ENCODE measurements at regions not wholly inside any gene's neighbourhood (a gene's known extent, or its start where the extent isn't known, plus 50 kb on each side); places are given as distances from the start of the nearest gene placed in this dataset.

DNA sequence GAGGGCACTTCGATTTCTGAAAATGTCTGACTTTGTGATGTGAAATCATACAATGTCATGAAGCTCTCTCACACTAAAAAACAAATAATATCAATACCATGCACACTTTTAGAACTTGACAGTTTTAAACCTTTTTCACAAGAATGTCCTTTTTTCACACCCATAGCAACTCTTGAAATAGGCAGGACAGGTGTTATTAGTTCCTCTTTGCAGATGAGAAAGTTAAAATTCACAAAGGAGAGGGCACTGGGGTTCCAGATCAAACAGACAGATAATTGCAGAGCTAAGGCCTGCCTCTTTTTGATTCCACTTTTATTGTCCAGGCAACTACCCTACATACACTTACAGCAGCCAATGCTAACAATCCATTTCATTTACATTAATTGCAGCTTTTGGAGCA is 142.8 kb downstream of the KLF12 start:
- TF ChIP-seq, protein P1, sequence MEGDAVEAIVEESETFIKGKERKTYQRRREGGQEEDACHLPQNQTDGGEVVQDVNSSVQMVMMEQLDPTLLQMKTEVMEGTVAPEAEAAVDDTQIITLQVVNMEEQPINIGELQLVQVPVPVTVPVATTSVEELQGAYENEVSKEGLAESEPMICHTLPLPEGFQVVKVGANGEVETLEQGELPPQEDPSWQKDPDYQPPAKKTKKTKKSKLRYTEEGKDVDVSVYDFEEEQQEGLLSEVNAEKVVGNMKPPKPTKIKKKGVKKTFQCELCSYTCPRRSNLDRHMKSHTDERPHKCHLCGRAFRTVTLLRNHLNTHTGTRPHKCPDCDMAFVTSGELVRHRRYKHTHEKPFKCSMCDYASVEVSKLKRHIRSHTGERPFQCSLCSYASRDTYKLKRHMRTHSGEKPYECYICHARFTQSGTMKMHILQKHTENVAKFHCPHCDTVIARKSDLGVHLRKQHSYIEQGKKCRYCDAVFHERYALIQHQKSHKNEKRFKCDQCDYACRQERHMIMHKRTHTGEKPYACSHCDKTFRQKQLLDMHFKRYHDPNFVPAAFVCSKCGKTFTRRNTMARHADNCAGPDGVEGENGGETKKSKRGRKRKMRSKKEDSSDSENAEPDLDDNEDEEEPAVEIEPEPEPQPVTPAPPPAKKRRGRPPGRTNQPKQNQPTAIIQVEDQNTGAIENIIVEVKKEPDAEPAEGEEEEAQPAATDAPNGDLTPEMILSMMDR (IDR thresholded peaks at IDR 0.05) = no peak
- TF ChIP-seq HMGA2 (CRISPR knock-in tag; IDR thresholded peaks at IDR 0.05) = no peak

All from WTC11 (cell line).